Middle frontal gyrus (tissue), 1 donor: ENCODE measurements at regions not wholly inside any gene's neighbourhood (a gene's known extent, or its start where the extent isn't known, plus 50 kb on each side); places are given as distances from the start of the nearest gene placed in this dataset.

ENCODE experiments used
- DNase-seq: peaks from one replicate; pipeline ENCODE4 v3.0.0-alpha.2; 2015; ENCODE audit warnings: low spot score; ENCODE audit errors: extremely low spot score

DNA sequence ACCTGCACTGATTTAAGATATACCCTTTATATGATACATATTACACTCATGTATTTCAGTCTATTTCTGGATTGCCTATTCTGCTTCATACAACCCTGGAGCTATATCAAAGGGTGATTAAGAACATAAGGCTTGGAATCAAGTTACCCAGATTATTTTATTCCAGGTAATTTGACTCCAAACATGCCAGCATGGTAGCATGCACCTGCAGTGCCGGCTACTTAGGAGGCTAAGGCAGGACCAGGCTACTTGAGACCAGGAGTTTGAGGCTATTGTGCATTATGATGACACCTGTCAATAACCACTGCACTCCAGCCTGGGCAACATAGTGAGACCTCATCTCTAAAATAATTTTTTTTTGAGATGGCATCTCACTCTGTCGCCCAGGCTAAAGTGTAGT lies 50.4 kb upstream of the NEO1 start:
- DNase-seq: no peak

DNA sequence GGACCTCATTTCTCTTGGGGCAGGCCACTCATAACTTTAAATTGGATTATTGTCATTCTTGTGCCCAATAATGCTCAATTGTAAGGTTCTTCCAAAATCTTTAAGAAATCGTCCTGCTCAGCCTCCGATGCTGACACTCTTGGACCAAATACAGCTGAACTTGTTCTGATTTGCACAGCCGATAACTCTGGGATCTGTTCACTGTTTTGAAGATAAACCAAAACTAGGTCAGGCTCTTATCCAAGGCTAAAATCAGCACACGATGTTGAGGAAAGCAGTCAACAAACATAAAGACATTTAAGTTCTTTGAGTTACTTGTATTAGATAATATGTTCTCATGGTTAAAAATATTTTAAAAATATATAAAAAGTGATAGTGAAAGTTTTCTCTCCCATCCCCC lies 52.0 kb upstream of the NEO1 start:
- DNase-seq: no peak

- DNase-seq: no peak
These were observed 52.7 kb upstream of the NEO1 start for GRCh38 chr15:72999586-72999985.

- no peak for DNase-seq
These were observed 53.4 kb upstream of the NEO1 start for GRCh38 chr15:72998681-72999466.

DNA sequence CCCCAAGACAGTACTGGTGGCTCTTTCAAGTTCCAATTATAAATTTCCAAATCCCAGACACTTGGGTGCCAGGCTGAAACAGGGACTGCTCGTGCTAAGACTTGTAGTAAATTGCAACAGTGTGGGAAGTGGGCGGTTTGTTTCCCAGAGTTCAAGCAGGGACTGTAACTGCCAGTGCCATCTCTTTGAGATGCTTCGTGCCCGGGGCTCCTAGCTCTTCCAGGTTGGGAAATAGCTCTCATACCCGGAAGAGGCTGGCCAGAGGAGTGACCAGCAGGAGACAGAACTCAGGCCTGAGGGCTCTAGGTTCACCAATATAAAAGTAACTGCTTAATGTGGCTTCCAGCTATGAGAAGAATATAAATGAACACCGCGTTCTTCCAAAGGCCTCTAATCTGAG lies 54.0 kb upstream of the NEO1 start:
- no peak for DNase-seq

- no peak for DNase-seq
These were observed 56.4 kb upstream of the NEO1 start for GRCh38 chr15:72995849-72996248.

DNA sequence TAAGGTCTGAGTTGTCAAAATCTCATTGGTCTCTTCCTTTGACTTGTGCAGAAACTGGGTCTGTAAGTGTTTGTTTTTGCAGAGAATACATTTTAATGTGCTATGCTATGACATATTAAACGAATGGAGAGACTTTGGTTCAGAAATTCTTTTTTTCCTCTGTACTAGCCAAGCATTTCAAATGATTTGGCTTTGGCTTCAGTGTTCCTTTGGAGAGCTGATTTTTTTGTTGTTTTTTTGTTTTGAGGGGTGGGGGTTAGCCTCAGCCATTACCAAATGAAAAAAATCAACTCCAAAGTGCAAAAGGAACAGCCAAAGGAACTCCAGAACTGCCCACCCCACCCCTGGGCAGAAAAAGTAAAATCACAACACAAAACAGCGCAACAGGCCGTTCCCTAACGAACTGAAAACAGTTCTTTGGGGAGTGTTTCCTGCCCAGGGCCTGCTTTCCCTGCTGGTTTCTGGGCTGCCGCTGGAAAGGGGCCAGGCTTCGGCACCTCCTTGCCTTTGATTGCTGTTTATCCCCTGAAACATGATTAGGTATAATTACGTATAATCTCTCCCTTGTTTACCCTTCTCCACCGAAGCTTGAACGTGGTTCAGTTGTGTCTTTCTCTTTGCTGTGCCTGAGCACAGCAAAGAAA lies 57.6 kb upstream of the NEO1 start:
- no peak for DNase-seq

DNA sequence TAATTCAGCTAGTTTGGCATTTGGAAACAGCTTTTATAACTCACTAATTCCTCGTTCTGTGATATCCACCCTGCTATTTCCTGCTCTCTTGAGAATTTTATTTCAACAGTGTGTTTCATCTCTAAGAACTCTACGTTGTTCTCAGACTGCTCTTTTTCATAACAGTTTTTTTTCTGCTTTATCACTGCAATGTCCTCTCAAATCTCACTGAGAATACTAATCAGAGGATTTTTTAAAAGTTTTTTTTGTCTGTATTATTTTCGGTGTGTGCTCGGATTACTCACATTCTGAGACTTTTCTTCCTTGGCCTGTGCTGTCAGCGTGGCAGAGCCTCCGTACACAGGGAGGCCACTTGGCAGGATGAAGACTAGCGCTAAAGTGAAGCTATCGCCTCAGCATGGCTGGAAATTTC lies 59.4 kb upstream of the NEO1 start:
- DNase-seq: no peak

- DNase-seq: no peak
These were observed 61.2 kb upstream of the NEO1 start for GRCh38 chr15:72991026-72991425.

DNA sequence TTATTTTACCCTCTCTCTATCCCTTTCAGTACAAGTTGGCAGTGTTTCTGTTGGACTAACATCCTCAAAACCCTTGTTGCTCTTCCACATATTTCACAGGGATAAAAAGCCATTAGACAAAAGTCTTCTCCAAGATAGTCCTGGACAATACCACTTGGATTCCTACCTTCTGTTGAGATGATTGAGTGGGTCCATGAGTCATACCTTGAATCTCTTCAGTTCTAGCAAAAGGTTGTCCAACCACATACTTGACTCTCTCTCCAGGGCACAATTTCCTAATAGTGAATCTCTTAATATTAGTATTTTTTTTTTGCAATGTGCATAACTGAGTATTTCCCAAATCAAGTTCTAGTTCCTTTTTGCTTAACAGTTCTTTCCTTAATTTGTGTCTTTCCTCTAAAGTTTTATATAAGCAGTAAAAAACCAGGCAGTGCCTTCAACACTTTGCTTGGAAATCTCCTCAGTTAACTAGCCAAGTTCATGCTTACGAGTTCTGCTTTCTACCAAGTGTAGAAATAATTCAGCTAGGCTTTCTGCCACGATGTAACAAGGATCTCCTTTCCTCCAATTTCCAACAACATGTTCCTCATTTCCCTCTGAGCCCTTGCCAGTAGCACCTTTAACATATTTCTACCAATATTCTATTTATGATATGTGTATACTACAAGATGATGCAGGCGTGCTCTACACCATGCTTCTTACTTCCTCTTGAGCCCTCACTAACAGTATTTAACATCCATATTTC lies 68.3 kb upstream of the NEO1 start:
- DNase-seq: no peak

GRCh38 chr15:72982714-72983113 lies 69.5 kb upstream of the NEO1 start:
- no peak for DNase-seq

GRCh38 chr15:72980661-72981060 lies 71.6 kb upstream of the NEO1 start:
- no peak for DNase-seq

DNA sequence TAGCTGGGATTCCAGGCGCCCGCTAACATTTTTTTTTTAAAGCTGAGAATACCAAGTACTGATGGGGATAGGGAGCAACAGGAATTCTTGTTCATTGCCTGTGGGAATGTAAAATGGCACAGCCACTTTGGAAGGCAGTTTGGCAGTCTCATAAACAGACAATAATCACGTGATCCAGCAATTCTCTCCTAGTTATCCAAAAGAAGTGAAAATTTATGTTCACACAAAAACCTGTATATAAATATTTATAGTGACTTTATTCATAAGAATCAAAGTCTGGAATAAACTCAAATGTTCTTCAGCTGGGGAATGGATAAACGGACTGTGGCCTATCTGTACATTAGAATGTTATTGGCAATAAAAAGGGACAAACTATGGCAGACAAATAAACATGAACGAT lies 72.5 kb upstream of the NEO1 start:
- DNase-seq: no peak

DNA sequence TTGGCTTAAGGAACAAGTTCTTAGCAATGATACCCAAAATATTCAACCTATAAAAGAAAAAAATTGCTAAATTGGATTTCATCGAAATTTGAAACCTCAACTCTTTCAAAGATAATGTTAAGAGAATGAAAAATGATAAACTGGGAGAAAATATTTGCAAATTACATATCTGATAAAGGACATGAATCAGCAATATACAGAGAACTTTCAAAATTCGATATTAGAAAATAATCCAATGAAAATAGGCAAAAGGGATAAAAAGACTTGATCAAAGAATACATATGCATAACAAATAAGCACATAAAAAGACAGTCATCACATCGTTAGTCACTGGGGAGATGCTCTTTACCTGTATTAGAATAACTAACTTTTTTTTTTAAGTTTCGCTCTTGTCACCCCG lies 73.0 kb upstream of the NEO1 start:
- no peak for DNase-seq

- DNase-seq: no peak
These were observed 74.0 kb upstream of the NEO1 start for GRCh38 chr15:72978223-72978622.

DNA sequence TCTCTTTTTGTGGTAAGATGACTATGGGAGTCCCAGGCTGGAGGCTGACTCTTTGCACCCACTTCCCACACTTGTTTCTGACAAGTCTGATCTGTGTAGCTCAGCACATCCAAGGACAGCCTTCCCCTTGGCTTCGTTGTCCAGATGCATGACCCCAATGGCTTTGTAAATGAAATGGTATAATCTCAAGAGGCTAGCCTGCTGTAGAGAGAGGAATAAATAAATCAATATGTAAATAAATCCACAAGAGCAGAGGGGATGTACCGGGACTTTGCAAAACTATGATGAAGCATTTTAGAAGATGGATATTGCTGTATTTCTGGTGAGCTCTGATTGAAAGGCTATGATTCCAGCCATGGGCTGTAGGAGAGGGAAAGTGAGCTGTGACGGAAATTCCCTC lies 79.9 kb upstream of the NEO1 start:
- no peak for DNase-seq

DNA sequence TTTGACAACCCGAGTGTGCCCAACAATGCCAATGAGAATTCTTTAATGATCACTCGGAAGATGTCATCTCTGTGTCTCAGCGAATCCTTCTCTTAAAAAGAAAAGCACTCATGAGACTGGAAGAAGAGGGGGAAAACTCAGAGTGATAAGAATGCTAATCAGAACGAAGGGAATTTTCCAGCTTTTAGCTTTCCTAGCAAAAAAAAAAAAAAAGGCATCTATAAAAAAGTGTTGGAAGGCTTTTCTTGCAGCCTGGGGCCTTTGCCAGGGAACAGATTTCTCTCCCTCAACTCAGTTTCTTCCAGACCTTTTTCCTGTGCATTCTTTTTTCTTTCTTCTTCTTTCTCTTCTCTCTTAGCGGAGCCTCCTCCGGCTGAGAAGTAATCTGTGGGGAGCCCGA lies 80.5 kb upstream of the NEO1 start:
- peak; percentile 3 for DNase-seq

- no peak for DNase-seq
These were observed 81.1 kb upstream of the NEO1 start for GRCh38 chr15:72970933-72971760.

DNA sequence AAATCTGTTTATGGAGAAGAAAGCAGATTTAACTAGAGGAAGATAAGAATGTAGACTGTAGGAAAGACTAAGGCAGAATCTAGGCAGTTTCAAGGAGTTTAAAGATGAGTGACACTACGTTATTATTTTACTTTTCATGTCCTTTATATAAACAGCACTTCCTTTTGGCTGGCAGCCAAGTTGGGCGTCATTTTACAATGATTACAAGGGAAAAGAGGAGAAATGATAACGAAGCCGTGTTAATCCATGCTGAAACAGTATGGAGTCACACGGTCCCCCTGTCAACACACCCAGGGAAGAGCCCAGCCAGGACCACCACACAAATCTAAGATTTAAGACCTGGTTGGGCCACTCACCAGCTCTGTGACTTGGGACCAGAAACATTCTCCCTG lies 83.7 kb upstream of the NEO1 start:
- no peak for DNase-seq

DNA sequence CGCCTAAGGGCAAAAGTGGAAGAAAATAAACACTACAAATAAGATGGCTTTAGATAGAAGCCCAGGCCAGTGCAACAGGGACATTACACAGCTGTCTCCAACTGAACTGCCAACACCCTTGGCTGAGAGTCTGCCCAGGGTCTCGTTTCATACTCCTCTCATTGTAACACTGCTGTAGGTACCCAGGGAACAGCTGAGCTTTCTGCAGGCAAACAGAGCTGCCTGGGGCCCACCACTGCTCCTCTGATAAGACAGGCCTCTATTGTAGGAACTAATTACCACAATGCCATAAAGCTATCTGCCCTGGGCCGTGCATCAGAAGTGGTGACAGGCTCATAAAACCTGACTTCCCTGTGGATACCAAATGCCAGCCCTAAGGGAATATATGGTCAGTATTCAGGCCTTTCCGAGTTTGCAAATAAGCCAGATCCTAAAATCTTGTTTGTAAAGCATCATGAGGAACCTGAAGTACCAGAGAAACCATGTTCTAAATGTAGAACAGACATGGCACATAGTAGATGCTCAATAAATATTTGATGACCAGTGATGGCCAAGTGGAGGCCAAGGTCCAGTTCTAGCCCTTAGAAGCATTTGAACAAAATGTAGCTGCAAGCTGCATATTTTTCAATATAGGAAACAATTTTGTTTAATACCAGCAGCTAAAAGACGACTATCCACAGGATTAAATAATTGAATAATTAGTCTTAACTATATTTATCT lies 84.3 kb upstream of the NEO1 start:
- no peak for DNase-seq

- DNase-seq: no peak
These were observed 84.9 kb upstream of the NEO1 start for GRCh38 chr15:72967397-72967796.
